ENCODE measurements at regions not wholly inside any gene's neighbourhood (a gene's known extent, or its start where the extent isn't known, plus 50 kb on each side); places are given as distances from the start of the nearest gene placed in this dataset.

- peaks cover 11 to 39% (median 23%) of the 10 kb centered on the region in 7 donors for H3K9me3 Mint-ChIP-seq
- WGBS (ENCODE audit: insufficient coverage): 96% methylated on average over 8 of the region's 8 CpGs
- peaks cover 27 to 39% of the 10 kb centered on the region in 2 donors for H3K9me3 ChIP-seq (replicated peaks in 1 of 2; ENCODE audit: control insufficient read depth in 1 of 2, insufficient read depth in 1 of 2, low read length in 2 of 2)
- no peak for TF ChIP-seq CTCF (IDR thresholded peaks at IDR 0.05)
- no peak overlapping the region for H3K4me3 ChIP-seq (replicated peaks in 1 of 3; ENCODE audit: low read depth in 2 of 3, low read length in 3 of 3)
- no peaks in the 10 kb centered on the region for H3K4me1 Mint-ChIP-seq
- no peak for DNase-seq
- H3K27me3 ChIP-seq (ENCODE audit: control insufficient read depth in 2 of 2, insufficient read depth in 2 of 2, low read length in 2 of 2): no peaks in the 10 kb centered on the region
- H3K27me3 Mint-ChIP-seq (ENCODE audit: low read depth in 3 of 3): peaks cover 1 to 6% (median 2%) of the 10 kb centered on the region in 3 donors
- H3K36me3 Mint-ChIP-seq: no peaks in the 10 kb centered on the region
- H4K20me1 ChIP-seq (ENCODE audit: insufficient read depth, low read length): no peaks in the 10 kb centered on the region
- H3K9ac ChIP-seq (ENCODE audit: insufficient read depth, low read length, poor library complexity, severe bottlenecking): no peak overlapping the region
- H3K36me3 ChIP-seq (replicated peaks in 1 of 2; ENCODE audit: control insufficient read depth in 1 of 2, insufficient read depth in 2 of 2, low read length in 2 of 2): no peaks in the 10 kb centered on the region
- H3K4me1 ChIP-seq (ENCODE audit: control insufficient read depth in 1 of 2, insufficient read depth in 2 of 2, low read length in 2 of 2): no peaks in the 10 kb centered on the region
- no peak overlapping the region for H3K27ac ChIP-seq (ENCODE audit: low read depth in 1 of 2, low read length in 2 of 2)
- no peak overlapping the region for H3K27ac Mint-ChIP-seq
- H3K79me2 ChIP-seq (ENCODE audit: insufficient read depth, low read length): no peaks in the 10 kb centered on the region
- no peak overlapping the region for H3K4me3 Mint-ChIP-seq
- H3K4me2 ChIP-seq (replicated peaks; ENCODE audit: extremely low read depth, low read length, poor library complexity, severe bottlenecking): no peak overlapping the region
- intact Hi-C loops (cut with micrococcal nuclease): no loop called here
- no peak overlapping the region for H2AFZ ChIP-seq (ENCODE audit: insufficient read depth, low read depth, low read length, poor library complexity, severe bottlenecking)
Measured at GRCh38 chr17:72420775-72421127, 299.9 kb downstream of the SOX9 start.

- H3K4me1 Mint-ChIP-seq: no peaks in the 10 kb centered on the region
- H2AFZ ChIP-seq (ENCODE audit: insufficient read depth, low read depth, low read length, poor library complexity, severe bottlenecking): no peak overlapping the region
- H3K27me3 ChIP-seq (ENCODE audit: control insufficient read depth in 2 of 2, insufficient read depth in 2 of 2, low read length in 2 of 2): no peaks in the 10 kb centered on the region
- no peak overlapping the region for H3K4me2 ChIP-seq (replicated peaks; ENCODE audit: extremely low read depth, low read length, poor library complexity, severe bottlenecking)
- H3K36me3 Mint-ChIP-seq: no peaks in the 10 kb centered on the region
- H3K9me3 ChIP-seq (replicated peaks in 1 of 2; ENCODE audit: control insufficient read depth in 1 of 2, insufficient read depth in 1 of 2, low read length in 2 of 2): peaks cover 23 to 37% of the 10 kb centered on the region in 2 donors
- no peak overlapping the region for H3K9ac ChIP-seq (ENCODE audit: insufficient read depth, low read length, poor library complexity, severe bottlenecking)
- H3K4me3 ChIP-seq (replicated peaks in 1 of 3; ENCODE audit: low read depth in 2 of 3, low read length in 3 of 3): no peak overlapping the region
- WGBS (ENCODE audit: insufficient coverage): 49% methylated on average over 10 of the region's 11 CpGs
- DNase-seq: peak in 1 of 3 donors; percentile 15
- H3K36me3 ChIP-seq (replicated peaks in 1 of 2; ENCODE audit: control insufficient read depth in 1 of 2, insufficient read depth in 2 of 2, low read length in 2 of 2): no peaks in the 10 kb centered on the region
- H3K4me3 Mint-ChIP-seq: no peak overlapping the region
- intact Hi-C loops (cut with micrococcal nuclease): no loop called here
- peaks cover 11 to 39% (median 18%) of the 10 kb centered on the region in 7 donors for H3K9me3 Mint-ChIP-seq
- no peak overlapping the region for H3K27ac Mint-ChIP-seq
- no peak overlapping the region for H3K27ac ChIP-seq (ENCODE audit: low read depth in 1 of 2, low read length in 2 of 2)
- H4K20me1 ChIP-seq (ENCODE audit: insufficient read depth, low read length): no peaks in the 10 kb centered on the region
- no peaks in the 10 kb centered on the region for H3K4me1 ChIP-seq (ENCODE audit: control insufficient read depth in 1 of 2, insufficient read depth in 2 of 2, low read length in 2 of 2)
- peaks cover 0 to 8% (median 2%) of the 10 kb centered on the region in 3 donors for H3K27me3 Mint-ChIP-seq (ENCODE audit: low read depth in 3 of 3)
- no peaks in the 10 kb centered on the region for H3K79me2 ChIP-seq (ENCODE audit: insufficient read depth, low read length)
- TF ChIP-seq CTCF (IDR thresholded peaks at IDR 0.05): no peak
Measured at GRCh38 chr17:72421128-72422092, 300.6 kb downstream of the SOX9 start.
